ENCODE measurements at regions not wholly inside any gene's neighbourhood (a gene's known extent, or its start where the extent isn't known, plus 50 kb on each side); places are given as distances from the start of the nearest gene placed in this dataset.

GRCh38 chr21:18144339-18144738 is 100.3 kb upstream of the CHODL start:
- TF ChIP-seq CTCF (IDR thresholded peaks at IDR 0.05) (no peak), POLR2A (IDR thresholded peaks at IDR 0.05) (no peak)

Measured in lower leg skin (tissue), 3 donors.